HepG2 (cell line): ENCODE measurements at regions not wholly inside any gene's neighbourhood (a gene's known extent, or its start where the extent isn't known, plus 50 kb on each side); places are given as distances from the start of the nearest gene placed in this dataset.

Experiments
- FOXJ3 ChIP-seq: sonication (generic); formaldehyde crosslinking; IDR thresholded peaks from 2 replicates; pipeline ENCODE4 v1.4.0; 2020; ENCODE audit warnings: missing genetic modification reagents, mild to moderate bottlenecking, borderline replicate concordance
- FUBP1 ChIP-seq: sonication (generic); formaldehyde crosslinking; IDR thresholded peaks from 2 replicates; pipeline ENCODE4 v1.5.1; 2020; ENCODE audit warnings: missing genetic modification reagents, mild to moderate bottlenecking, borderline replicate concordance
- HHEX ChIP-seq: IDR thresholded peaks from 2 replicates; pipeline ENCODE4 v1.6.1; 2016; ENCODE audit warnings: control low read depth
- HNF4A ChIP-seq: sonication (generic); formaldehyde crosslinking; IDR thresholded peaks from 2 replicates; pipeline ENCODE4 v1.4.0; 2020; ENCODE audit warnings: missing genetic modification reagents
- HNF4G ChIP-seq, 2 experiments: sonication (generic) in 1 of 2; formaldehyde crosslinking in 1 of 2; IDR thresholded peaks; 2 replicates each; pipeline versions ENCODE4 v1.4.0 to v1.6.1; 2011 to 2020; ENCODE audit warnings: borderline replicate concordance in 2 of 2, low read depth in 2 of 2, mild to moderate bottlenecking in 2 of 2, low read length in 1 of 2, missing genetic modification reagents in 1 of 2, moderate library complexity in 1 of 2
- IKZF5 ChIP-seq: IDR thresholded peaks from 2 replicates; pipeline ENCODE4 v1.6.1; 2018; ENCODE audit warnings: missing genetic modification reagents, mild to moderate bottlenecking, missing compliant biosample characterization
- KDM6A ChIP-seq: IDR thresholded peaks from 2 replicates; pipeline ENCODE4 v1.6.1; 2016; ENCODE audit warnings: low read depth
- KLF11 ChIP-seq: IDR thresholded peaks from 2 replicates; pipeline ENCODE4 v1.6.1; 2016; ENCODE audit warnings: missing compliant biosample characterization
- MBD4 ChIP-seq: IDR thresholded peaks from 2 replicates; pipeline ENCODE4 v1.6.1; 2012; ENCODE audit warnings: low read length, inconsistent platforms, borderline replicate concordance
- MEF2D ChIP-seq: sonication (generic); formaldehyde crosslinking; IDR thresholded peaks from 2 replicates; pipeline ENCODE4 v1.5.1; 2020; ENCODE audit warnings: mild to moderate bottlenecking, missing genetic modification reagents
- MIER2 ChIP-seq: IDR thresholded peaks from 2 replicates; pipeline ENCODE4 v1.6.1; 2016; ENCODE audit warnings: missing biosample characterization, missing genetic modification reagents
- PRDM4 ChIP-seq: sonication (generic); formaldehyde crosslinking; IDR thresholded peaks from 2 replicates; pipeline ENCODE4 v1.9.0; 2021; ENCODE audit warnings: missing genetic modification reagents, borderline replicate concordance
- RXRA ChIP-seq: sonication (generic); formaldehyde crosslinking; IDR thresholded peaks from 2 replicates; pipeline ENCODE4 v1.5.1; 2020; ENCODE audit warnings: missing genetic modification reagents
- ZBTB4 ChIP-seq: sonication (generic); formaldehyde crosslinking; IDR thresholded peaks from 2 replicates; pipeline ENCODE4 v1.4.0; 2020; ENCODE audit warnings: missing genetic modification reagents, mild to moderate bottlenecking, borderline replicate concordance
- ZNF10 ChIP-seq: sonication (generic); formaldehyde crosslinking; IDR thresholded peaks from 2 replicates; pipeline ENCODE4 v1.4.0; 2020; ENCODE audit warnings: mild to moderate bottlenecking, low read depth, missing genetic modification reagents, borderline replicate concordance
- ZNF484 ChIP-seq: sonication (generic); formaldehyde crosslinking; IDR thresholded peaks from 2 replicates; pipeline ENCODE4 v1.5.1; 2020; ENCODE audit warnings: mild to moderate bottlenecking, low read depth, missing genetic modification reagents, borderline replicate concordance
- ZNF503 ChIP-seq: sonication (generic); formaldehyde crosslinking; IDR thresholded peaks from 2 replicates; pipeline ENCODE4 v1.4.0; 2020; ENCODE audit warnings: missing genetic modification reagents
- ZNF674 ChIP-seq: sonication (generic); formaldehyde crosslinking; IDR thresholded peaks from 2 replicates; pipeline ENCODE4 v1.5.0; 2020; ENCODE audit warnings: low read depth, mild to moderate bottlenecking, missing genetic modification reagents
- ZSCAN30 ChIP-seq: sonication (generic); formaldehyde crosslinking; IDR thresholded peaks from 2 replicates; pipeline ENCODE4 v1.5.0; 2020; ENCODE audit warnings: mild to moderate bottlenecking, missing genetic modification reagents

- no peak for TF ChIP-seq FUBP1 (CRISPR knock-in tag)
- TF ChIP-seq RXRA (CRISPR knock-in tag): no peak
- TF ChIP-seq MEF2D (CRISPR knock-in tag): no peak
- TF ChIP-seq PRDM4 (CRISPR knock-in tag): no peak
- TF ChIP-seq MIER2 (CRISPR knock-in tag): no peak
- no peak for TF ChIP-seq ZNF674
- TF ChIP-seq HNF4A (CRISPR knock-in tag): peak; percentile 64
- TF ChIP-seq HNF4G (IDR thresholded peaks at IDR 0.05; ENCODE audit: borderline replicate concordance, low read depth, low read length): no peak
- TF ChIP-seq HNF4G (CRISPR knock-in tag; IDR thresholded peaks at IDR 0.05; ENCODE audit: borderline replicate concordance, low read depth): no peak
- TF ChIP-seq ZNF484 (CRISPR knock-in tag): no peak
- TF ChIP-seq HHEX (CRISPR knock-in tag): peak; percentile 63; the same call in 1 of the 2 replicates
- no peak for TF ChIP-seq ZNF10 (CRISPR knock-in tag)
- TF ChIP-seq ZNF503: peak; percentile 63; the same call in 1 of the 2 replicates
- TF ChIP-seq ZBTB4 (CRISPR knock-in tag): no peak
- TF ChIP-seq KLF11 (CRISPR knock-in tag): no peak
- no peak for TF ChIP-seq ZSCAN30
- TF ChIP-seq FOXJ3 (CRISPR knock-in tag): peak; percentile 61; the same call in 1 of the 2 replicates
- no peak for TF ChIP-seq IKZF5 (CRISPR knock-in tag)
- TF ChIP-seq KDM6A (CRISPR knock-in tag): no peak
- no peak for TF ChIP-seq MBD4
These were observed 514.7 kb upstream of the CHORDC1 start (continued) for GRCh38 chr11:90737444-90738050.
